GM12865 (cell line): ENCODE measurements at regions not wholly inside any gene's neighbourhood (a gene's known extent, or its start where the extent isn't known, plus 50 kb on each side); places are given as distances from the start of the nearest gene placed in this dataset.

ENCODE experiments used
- DNase-seq: peaks from one replicate; pipeline ENCODE4 v3.0.0; 2010; ENCODE audit warnings: low read depth
- H3K4me3 ChIP-seq: 2 replicates; pipeline ENCODE4 v1.5.1; 2011; ENCODE audit warnings: mild to moderate bottlenecking, low read depth, low read length, control low read depth
- CTCF ChIP-seq: IDR thresholded peaks from 2 replicates; pipeline ENCODE4 v1.5.1; 2011; ENCODE audit warnings: low read length, control low read depth, low read depth, inconsistent platforms; ENCODE audit not compliant: insufficient read depth; ENCODE audit errors: missing control alignments

GRCh38 chr11:113568566-113568965 lies 93.4 kb upstream of the DRD2 start:
- DNase-seq, result no peak
- H3K4me3 ChIP-seq, result no peak overlapping the region
- no peak for TF ChIP-seq CTCF

GRCh38 chr11:113567867-113568544 lies 92.8 kb upstream of the DRD2 start:
- DNase-seq, result no peak
- H3K4me3 ChIP-seq, result no peak overlapping the region
- no peak for TF ChIP-seq CTCF

GRCh38 chr11:113567097-113567496 lies 91.9 kb upstream of the DRD2 start:
- TF ChIP-seq CTCF, result no peak
- DNase-seq, result no peak
- no peak overlapping the region for H3K4me3 ChIP-seq

- TF ChIP-seq CTCF, result no peak
- DNase-seq, result no peak
- H3K4me3 ChIP-seq, result no peak overlapping the region
These were observed 89.4 kb upstream of the DRD2 start for GRCh38 chr11:113564527-113565130.

- DNase-seq, result no peak
- TF ChIP-seq CTCF, result no peak
These were observed 88.7 kb upstream of the DRD2 start for GRCh38 chr11:113563766-113564526.

GRCh38 chr11:113562981-113563461 lies 87.8 kb upstream of the DRD2 start:
- no peak for TF ChIP-seq CTCF
- peak; percentile 34 for DNase-seq
- H3K4me3 ChIP-seq, result no peak overlapping the region

More at GRCh38 chr11:113563766-113564526, 88.7 kb upstream of the DRD2 start:
- no peak overlapping the region for H3K4me3 ChIP-seq
